OCI-LY1 (cell line): ENCODE measurements at regions not wholly inside any gene's neighbourhood (a gene's known extent, or its start where the extent isn't known, plus 50 kb on each side); places are given as distances from the start of the nearest gene placed in this dataset.

Experiments used
- EZH2 ChIP-seq: fragments of 200-600 bp; sonication (generic), shearing (Covaris generic); IDR thresholded peaks from 2 replicates; pipeline ENCODE4 v1.8.0; 2017; ENCODE audit warnings: borderline replicate concordance, mixed run types, mild to moderate bottlenecking, antibody characterized with exemption, low read length, moderate library complexity, mixed read lengths
- TF ChIP-seq, protein P1 (sequence below): fragments of 200-600 bp; sonication (generic), shearing (Covaris generic); IDR thresholded peaks from 2 replicates; pipeline ENCODE4 v1.5.1; 2017; ENCODE audit warnings: mild to moderate bottlenecking, antibody characterized with exemption, low read length, moderate library complexity, mixed read lengths

DNA sequence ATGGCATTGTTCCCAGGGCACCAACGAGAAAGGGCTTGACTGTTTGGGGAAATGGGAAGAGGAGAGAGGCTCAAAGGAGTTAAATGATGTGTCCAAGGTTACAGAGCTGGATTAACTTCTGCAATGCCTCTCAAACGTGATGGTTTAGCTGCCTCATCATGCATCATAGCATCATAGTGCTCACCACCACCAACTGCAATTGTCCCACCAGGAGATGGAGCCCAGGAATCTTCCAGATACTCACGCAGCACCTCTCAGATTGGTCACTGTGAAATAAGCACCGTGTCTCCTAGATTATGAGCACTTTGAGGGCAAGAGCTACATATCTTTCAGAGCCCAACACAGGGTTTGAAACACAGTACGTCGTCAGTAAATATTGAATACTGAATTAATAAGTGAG is 69.2 kb downstream of the PRSS23 start:
- TF ChIP-seq, protein P1, sequence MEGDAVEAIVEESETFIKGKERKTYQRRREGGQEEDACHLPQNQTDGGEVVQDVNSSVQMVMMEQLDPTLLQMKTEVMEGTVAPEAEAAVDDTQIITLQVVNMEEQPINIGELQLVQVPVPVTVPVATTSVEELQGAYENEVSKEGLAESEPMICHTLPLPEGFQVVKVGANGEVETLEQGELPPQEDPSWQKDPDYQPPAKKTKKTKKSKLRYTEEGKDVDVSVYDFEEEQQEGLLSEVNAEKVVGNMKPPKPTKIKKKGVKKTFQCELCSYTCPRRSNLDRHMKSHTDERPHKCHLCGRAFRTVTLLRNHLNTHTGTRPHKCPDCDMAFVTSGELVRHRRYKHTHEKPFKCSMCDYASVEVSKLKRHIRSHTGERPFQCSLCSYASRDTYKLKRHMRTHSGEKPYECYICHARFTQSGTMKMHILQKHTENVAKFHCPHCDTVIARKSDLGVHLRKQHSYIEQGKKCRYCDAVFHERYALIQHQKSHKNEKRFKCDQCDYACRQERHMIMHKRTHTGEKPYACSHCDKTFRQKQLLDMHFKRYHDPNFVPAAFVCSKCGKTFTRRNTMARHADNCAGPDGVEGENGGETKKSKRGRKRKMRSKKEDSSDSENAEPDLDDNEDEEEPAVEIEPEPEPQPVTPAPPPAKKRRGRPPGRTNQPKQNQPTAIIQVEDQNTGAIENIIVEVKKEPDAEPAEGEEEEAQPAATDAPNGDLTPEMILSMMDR = no peak
- no peak for TF ChIP-seq EZH2
